Loucy (cell line): ENCODE measurements at regions not wholly inside any gene's neighbourhood (a gene's known extent, or its start where the extent isn't known, plus 50 kb on each side); places are given as distances from the start of the nearest gene placed in this dataset.

Experiments used
- EZH2phosphoT487 ChIP-seq: fragments of 200-600 bp; IDR thresholded peaks from 2 replicates; pipeline ENCODE4 v1.6.1; 2018; ENCODE audit warnings: antibody characterized with exemption, mild to moderate bottlenecking, moderate library complexity, borderline replicate concordance
- TF ChIP-seq, protein P1 (sequence below): fragments of 200-600 bp; sonication (generic); conservative IDR thresholded peaks from 2 replicates; pipeline ENCODE4 v1.5.1; 2014; ENCODE audit warnings: mild to moderate bottlenecking, antibody characterized with exemption, low read length

DNA sequence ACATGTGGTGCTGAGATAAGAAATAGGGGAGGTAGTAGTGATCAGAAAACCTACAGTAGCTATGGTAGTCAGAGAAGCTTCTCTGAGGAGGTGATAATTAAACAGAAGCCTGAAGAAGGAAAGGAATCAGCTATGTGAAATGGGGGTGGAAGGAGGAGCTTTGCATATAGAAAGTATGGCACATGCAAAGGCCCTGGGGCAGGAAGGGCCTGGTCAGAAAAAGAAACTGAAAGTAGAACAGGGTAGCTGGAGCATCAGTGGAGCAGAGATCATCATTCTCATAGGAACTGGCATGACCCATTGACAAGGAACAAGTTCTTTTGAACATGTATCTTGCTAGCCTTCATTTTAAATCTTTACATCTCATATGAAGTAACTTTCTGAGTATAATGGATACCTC lies 80.7 kb upstream of the ADRA1B start:
- TF ChIP-seq, protein P1, sequence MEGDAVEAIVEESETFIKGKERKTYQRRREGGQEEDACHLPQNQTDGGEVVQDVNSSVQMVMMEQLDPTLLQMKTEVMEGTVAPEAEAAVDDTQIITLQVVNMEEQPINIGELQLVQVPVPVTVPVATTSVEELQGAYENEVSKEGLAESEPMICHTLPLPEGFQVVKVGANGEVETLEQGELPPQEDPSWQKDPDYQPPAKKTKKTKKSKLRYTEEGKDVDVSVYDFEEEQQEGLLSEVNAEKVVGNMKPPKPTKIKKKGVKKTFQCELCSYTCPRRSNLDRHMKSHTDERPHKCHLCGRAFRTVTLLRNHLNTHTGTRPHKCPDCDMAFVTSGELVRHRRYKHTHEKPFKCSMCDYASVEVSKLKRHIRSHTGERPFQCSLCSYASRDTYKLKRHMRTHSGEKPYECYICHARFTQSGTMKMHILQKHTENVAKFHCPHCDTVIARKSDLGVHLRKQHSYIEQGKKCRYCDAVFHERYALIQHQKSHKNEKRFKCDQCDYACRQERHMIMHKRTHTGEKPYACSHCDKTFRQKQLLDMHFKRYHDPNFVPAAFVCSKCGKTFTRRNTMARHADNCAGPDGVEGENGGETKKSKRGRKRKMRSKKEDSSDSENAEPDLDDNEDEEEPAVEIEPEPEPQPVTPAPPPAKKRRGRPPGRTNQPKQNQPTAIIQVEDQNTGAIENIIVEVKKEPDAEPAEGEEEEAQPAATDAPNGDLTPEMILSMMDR = no peak
- no peak for TF ChIP-seq EZH2phosphoT487
